ENCODE measurements at regions not wholly inside any gene's neighbourhood (a gene's known extent, or its start where the extent isn't known, plus 50 kb on each side); places are given as distances from the start of the nearest gene placed in this dataset.
"Not testable (repeated sequence)": the region's sequence is repeated elsewhere in the genome, so short reads cannot be mapped to it uniquely, and the experiment has no call there.

DNA sequence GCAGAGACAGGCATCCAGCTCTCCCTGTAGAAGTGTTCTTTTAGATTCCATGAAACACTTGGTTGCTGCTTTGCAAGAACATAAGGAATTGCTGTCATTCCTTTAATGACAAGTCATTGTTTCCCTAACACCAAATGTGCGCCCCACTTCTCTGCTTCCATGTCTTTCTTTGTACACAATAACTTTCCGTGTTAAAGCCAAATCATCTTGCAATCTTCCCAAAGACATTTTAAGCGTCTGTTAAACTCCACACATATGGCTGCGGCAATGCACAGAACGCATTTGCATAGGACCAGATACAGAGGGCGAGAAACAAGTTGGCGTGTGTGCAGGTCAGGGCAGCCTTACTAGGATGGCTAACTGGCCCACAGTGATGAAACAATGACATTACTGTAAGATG is 399.3 kb upstream of the PRKCQ start:
- DNase-seq: no peak

DNA sequence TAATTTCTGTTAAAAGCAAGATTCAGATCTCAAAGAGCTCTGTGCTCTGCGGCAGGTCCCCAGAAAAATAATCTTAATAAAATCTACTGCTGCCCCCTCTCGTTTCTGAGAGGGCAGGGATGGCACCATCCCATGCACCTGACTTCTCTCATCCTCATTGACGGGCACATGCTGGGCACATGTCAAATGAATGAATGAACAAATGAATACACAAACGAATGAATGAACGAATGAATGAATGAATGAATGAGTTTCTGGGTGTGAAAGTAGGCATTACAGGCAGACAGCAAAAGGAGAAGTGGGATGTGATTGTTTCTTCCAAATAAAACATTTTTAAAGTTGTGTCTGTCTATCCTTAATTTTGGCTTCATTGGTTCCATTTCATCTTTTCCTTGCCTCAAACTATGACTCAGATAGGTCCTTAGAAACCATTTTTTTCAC is 398.1 kb upstream of the PRKCQ start:
- DNase-seq: no peak

DNA sequence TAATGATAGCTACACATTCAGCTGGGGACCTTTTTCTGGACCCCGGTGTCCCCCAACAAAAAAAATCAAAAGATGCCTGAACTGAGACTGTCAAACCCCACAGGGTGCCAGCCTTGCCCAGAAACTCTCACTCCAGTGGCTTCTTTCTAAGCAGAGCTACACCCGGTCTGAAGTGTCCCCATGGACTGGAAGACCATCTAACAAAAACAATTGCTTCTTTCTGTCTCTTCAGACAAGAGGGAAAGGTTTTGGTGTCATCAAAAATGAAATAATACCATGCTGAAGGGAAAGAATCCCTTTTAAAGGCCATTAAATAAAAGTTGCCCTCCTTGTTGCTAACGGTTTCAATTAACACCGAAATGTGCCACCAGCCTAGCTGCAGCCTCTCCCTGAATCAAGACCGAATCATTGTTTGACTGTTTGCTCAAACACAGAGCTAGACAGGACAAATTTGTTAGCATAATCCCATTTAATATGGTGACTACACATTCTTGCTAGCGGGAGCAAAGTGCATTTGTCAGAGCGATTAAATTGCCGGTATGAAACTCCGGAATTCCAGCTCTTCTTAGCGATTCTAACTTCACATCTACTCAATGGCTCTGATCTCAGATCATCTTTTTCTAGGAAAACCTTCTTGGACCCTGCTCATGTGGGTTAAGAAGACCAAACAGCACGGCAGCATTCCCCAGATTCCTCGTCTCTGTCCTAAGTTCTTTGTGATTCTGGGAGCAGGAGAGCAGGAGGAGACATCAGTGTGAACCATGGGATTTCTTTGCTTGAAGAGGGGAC is 397.5 kb upstream of the PRKCQ start:
- DNase-seq: no peak

DNA sequence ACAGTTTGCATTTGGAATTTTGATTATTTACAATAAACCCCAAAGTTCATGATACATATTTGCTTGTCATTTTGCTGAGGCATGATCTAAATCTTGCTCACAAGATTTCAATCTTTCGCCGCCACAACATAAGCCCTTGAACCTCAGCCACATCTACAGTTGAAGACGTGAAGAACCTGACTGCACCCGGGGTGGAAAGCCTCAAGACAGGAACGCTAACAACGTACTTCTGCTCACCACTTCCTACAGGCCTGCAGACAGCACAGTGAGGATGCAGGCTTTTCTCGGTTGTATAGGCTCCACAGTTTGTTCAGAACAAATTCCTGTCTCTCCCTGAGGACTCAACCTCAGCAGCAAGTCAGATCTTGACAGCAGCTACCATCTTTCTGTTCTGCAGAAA is 393.8 kb upstream of the PRKCQ start:
- DNase-seq: no peak

DNA sequence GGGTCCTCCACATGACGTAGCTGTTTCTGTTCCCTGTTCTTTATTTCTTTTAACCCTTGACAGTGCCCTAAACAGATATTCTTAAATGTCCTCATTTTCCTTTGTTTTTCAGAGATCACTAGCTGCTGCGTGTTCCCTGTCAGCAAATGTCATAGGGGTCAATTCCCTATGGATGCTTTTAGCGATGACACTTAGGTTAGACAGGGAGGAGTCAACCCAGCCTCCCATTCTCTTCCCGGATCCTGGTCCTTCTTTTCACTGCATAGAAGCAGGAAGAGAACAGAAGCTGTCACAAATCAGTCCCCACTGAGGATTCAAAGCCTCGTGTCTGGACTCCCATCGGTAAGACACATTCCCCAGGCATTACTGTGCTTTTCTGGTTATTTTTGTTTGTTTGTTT is 392.1 kb upstream of the PRKCQ start:
- DNase-seq: no peak

DNA sequence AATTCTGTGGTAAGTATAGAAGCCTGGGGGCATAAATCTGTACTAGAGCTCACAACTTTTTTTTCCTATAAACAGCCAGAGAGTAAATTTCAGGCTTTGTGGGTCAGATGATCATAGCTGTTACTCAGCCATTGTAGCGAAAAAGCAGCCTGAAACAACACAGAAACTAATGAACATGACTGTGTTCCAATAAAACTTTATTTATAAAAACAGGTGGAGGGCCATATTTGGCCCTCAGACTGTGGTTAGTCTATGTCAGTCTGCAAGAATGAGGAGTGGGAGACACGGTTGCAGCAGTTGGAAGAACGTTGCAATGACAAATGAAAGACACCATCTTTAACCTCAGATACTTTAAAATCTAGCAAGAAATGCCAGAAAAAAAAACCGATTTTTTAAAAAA is 389.6 kb upstream of the PRKCQ start:
- no peak for DNase-seq

DNA sequence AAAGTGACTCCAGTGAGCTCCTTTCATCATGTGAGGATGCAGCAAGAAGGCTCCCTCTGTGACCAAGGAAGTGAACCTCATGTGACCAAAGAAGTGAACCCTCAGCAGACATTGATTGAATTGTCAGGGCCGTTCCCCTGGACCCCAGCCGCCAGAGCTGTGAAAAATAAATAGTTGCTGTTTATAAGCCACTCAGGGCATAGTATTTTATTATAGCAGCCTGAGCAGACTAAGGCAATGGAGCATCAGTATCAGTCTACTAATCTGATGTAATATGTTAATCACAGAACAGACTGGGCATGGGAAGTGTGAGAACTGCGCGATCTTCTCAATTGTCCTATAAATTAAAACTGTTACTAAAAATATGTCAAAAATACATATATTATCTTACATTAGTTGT is 384.5 kb upstream of the PRKCQ start:
- no peak for DNase-seq

DNA sequence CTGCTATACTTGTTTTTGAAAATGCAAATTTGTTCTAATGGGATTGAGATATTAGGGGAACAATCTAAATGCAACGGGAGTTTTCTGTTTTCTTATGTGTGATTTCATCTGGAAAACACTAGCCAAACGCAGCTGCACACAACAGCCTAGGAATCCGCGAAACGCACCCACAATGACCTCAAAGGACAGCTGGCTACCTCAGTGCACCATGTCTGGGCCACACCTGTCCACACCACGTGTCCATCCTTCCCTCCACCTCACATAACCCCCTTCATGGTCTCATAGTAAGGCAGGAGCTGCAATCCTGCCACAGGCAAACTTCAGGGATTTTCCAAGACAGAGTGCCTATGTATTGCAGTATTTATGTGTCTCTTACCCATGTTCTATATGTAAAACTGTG is 382.5 kb upstream of the PRKCQ start:
- no peak for DNase-seq

DNA sequence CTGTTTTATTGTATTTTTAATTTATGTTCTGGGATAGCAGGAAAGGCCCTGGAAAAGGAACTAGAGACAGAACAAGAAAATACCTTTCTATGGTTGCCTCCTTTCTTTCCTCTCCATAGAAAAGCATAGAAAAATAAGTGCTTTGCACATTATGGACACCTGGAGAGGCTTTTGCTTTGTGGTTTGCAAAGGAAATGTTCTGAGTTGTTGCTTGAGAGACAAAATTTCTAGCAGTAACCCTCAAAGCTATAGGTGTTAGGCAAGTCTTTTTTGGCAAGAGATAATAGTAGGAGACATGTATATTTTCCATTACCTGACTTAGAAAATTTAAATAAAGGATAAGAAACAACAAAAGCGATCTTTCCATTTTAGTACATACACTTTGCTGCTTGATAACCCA is 378.6 kb upstream of the PRKCQ start:
- DNase-seq: no peak

DNA sequence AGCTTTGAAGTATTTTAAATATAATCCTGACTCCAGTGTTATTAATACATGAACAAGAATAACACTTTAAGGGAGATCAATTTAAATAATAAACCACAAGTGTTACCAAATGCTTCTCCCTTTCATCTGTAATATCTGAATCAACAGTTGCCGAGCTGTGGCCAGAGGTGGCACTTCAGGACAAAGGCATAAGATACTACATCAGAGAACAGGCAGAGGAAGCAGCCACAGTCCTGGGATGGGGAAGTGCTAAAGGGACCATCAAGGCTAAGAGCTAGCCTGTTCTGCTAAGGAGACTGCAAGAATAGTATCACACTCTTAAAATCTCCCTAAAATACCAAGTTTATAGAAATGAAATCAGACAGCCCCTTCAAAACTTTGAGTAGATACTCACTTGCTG is 378.2 kb upstream of the PRKCQ start:
- DNase-seq: no peak

DNA sequence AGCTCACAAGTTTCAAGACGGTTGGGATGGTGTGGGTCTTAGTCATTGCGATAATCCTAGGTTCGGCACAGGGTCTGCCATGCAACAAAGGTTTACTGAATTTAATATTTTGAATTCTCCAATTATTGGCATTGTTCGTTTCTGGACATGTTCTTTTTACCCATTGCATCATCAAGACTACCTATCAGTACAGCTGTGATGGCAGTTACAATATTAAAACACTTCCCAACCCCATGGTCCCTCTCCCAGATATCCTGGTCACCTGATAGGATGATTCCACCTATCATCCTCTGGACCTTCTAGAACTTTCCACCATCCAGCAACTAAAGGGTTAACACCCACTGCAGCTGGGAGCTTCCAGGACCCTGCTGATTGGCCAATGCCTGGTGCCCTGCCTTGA is 377.8 kb upstream of the PRKCQ start:
- no peak for DNase-seq

DNA sequence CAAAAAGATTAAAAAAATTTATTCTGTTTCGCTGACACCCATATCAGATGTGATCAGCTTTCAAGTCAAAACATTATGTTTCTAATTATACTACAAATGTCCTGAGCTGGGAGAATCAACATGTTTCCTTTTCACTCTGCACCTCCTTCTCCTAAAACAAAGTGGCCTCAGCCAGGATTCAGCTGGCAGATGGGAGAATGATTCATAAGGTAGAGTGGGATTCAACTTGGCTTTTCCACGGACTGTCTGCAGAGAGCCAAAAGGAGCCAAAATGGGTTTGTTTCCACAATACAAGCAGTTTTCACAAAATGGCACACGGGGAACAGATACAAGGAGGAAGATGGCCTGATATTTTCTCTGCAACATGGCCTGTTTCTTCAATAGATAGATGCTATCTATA is 376.5 kb upstream of the PRKCQ start:
- DNase-seq: no peak

DNA sequence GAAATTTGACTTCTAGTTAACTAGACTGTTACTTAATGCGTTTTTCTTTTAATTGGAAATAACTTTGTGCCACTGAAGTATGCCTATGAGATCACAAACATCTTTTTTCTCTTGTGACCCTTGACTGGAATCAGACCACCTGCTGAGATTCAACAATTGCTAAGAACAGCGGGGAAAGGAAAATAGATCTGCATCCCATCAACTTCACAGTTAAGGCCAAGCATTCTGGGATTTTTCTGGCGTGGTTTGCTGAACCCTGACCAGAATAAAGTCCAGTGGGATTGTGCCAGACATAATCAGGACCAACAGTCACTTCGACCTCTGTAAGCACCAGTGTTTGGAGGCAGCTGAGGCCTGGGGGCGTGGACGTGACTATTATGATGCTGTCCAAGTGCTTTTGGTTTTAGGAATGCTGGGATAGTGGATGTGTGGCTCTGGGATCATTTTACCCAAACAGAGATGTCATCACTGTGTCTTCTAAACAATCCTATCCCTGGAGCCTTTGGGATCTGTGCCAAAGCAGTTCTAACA is 373.3 kb upstream of the PRKCQ start:
- DNase-seq: no peak

DNA sequence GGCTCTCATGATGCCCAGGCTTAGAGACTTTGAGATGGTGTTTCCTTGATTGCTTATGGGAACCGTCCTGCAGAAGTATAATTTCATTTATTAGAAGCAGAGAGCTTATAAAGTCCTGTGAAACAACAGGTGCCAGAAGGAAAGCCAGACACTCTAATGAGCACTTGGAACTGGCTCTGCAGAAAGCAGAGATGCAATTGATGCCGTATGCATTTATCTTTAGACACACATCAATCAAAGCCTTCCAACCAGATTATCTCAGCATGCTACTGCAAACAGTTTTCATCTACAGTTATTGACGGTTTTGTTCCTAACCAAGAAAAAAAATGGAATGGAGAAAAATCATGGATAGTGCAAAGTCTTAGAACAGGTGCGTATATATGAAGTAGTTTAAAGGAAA is 371.7 kb upstream of the PRKCQ start:
- no peak for DNase-seq

DNA sequence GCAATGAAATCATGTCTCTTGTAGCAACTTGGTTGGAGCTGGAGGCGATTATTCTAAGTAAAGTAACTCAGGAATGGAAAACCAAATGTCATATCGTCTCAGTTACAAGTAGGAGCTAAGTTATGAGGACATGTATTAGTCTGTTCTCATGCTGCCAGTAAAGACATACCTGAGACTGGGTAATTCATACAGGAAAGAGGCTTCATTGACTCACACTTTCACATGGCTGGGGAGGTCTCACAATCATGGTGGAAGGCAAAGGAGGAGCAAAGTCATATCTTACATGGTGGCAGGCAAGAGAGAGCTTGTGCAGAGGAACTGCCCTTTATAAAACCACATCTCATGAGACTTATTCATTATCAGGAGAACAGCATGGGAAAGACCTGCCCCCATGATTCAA is 370.1 kb upstream of the PRKCQ start:
- no peak for DNase-seq

DNA sequence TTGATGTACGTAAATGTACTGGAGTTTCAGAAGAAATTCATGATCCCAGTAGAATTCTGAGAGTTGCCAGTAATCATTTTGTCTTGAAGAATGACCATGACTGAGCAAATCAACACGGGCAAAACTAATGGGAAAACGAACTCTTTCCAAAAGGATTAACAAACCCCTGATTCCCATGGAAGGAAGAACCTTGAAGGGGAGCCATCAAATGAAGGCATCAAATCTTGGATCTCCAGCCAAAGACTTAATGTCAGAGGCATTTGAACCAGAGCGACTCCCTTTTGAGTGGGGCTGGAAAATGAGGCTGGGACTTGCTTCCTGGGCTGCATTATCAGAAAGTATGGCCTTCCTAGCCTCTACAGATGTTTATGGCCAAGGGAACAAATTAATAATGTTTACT is 364.4 kb upstream of the PRKCQ start:
- no peak for DNase-seq

DNA sequence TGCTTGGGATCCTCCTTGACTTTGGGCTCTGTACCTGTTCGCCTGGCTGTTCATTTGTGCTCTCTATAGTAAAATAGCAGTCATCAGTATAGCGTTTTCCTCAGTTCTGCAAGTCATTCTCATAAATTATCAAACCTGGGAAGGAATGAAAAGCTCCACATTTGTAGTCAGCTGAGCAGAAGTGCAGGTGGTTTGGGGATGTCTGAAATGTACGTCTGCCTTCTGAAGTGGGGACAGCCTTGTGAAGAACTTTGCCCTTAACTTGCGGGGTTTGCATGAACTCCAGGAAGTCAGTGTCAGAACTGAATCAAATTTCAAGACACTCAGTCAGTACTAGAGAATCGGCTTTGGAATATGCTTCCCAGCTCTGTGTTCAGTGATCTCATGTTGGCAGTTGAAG is 358.3 kb upstream of the PRKCQ start:
- DNase-seq: no peak

DNA sequence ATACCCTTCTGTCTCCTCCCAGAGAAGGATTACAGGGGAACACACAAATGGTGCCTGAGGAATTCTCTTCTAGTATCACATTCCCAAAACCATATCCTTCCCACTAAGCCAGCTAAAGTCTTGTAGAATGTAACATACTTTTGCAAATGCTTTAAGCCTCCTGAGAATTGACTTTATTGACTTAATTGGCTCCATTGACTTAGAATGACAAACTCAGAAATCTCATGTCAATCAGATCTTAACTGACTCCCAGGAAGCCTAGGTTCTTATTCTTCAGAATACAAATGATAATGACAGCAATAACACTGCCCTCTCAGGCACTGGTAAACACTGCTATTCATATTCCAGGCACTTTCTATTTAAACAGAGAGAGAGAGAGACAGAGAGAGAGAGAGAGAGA is 356.9 kb upstream of the PRKCQ start:
- DNase-seq: no peak

DNA sequence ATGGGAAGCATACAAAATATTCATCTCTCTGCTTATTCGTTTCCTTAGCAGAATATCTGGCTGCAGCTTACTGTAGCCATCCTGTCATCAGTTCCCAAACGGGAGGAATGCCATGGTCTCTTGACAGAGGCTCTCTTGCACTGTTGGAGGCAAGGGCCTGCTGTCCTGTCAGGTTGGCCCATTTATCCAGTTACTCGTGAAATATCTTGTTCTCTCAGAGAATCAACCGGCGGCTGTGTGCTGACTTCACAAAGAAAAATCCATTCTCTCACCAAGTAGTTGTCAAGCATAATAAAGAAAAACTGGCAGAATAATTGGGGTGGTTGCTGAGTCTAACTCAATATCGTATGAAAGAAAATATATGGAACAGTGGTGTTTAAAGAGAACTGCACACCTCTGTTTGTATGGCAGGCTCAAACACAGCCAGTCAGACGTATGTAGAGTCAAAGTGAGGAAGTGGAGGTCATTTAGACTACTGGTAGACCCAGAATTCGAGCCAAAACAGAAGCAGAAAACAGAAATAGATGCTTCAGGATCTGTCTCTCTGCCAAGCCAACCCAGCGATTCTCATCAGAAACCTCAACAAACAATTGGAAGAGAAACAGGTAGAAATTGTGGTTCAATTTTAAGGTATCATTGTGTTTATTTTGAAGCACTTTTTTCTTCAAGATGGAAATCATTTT is 349.2 kb upstream of the PRKCQ start:
- no peak for DNase-seq

DNA sequence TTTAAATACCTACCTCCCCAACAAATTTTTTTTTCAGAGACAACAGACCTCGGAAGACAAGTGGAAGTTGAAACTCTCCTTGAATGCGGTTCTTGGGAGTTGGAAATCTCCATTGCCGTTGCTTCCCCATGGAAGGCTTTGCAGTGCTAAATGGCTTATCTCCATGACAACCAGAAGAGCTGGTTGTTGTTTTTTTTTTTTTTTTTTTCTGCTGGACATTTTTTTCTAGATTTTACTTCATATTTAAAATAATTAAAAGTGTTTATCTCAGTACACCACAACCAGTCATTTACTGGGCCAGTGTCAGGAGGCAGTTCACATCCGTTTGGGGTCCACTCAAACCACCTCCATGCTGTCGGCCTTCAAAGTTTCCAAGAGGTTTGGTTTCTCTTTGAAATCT is 348.5 kb upstream of the PRKCQ start:
- no peak for DNase-seq

DNA sequence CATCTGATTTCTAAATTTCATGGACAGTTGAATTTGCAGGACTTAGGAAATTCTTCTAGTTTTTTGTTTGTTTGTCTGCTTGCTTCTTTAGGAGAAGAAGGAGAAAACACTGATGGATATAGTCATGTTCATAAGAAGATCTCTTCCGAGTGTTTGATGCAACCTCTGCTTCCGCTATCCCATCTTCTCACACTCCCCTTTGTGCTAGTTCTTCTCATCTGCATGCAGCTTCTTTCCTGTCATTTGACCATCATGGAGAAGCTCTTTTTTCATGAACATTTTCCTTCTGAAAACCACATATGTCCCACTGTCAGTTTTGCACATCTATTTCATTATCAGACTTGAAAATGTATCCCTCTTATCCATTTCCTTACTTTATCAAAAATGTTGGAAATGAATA is 346.9 kb upstream of the PRKCQ start:
- no peak for DNase-seq

DNA sequence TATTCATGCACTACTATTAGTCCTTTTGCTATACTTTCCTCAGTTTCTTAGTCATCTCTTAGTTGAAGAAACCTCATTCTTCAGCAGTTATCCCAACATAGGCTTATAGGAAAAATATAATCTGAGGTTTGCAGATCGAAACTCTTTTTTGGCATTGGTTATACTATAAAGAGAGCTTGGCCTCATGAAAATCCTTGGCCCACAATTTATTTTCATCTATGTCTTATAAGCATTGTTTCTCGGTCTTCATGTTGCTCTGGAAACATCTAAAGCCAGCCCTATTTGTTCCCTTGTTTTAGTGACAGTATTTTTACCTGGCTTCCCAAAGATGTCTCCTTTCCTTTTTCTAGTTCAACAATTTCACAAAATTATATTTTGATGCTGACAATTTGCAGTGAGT is 345.1 kb upstream of the PRKCQ start:
- no peak for DNase-seq

DNA sequence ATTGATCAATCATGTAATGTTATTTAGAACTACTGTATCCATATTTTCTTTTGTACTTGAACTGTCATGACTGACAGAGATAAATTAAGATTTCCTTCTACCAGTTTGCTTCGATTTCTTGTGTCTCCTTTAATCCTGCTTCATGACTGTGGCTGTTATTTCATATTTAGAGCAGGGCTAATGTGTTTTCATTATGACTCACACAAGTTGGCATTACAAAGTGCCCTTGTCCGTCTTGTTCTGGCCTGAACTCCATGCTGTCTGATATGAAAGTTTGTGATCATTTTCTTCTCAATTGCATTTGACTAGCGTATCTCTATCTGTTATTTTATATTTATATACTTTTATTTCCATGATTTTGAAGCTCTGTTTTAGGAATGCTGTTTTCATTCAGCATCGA is 344.1 kb upstream of the PRKCQ start:
- DNase-seq: no peak

DNA sequence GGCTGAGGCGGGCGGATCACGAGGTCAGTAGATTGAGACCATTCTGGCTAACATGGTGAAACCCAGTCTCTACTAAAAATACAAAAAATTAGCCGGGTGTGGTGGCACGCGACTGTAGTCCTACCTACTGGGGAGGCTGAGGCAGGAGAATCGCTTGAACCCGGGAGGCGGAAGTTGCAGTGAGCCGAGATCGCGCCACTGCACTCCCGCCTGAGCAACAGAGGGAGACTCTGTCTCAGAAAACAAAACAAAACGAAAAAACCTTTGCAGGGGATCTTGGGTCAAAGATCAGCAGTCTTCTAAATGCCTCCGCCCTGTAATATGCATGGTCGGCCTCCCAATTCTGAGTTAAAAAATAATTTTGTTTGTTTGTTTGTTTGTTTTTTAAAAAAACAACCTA is 340.9 kb upstream of the PRKCQ start:
- not testable (repeated sequence) for DNase-seq
